PC-3 (cell line): ENCODE measurements at regions not wholly inside any gene's neighbourhood (a gene's known extent, or its start where the extent isn't known, plus 50 kb on each side); places are given as distances from the start of the nearest gene placed in this dataset.
A peak's percentile ranks its signal among the peaks of the same experiment; 100 is the strongest.

Experiments
- ATAC-seq: fragments of 200-7000 bp; cut with Tn5 transposase; 2 replicates; pipeline ENCODE4 v1.9.1; 2020; ENCODE audit warnings: mild to moderate bottlenecking, moderate library complexity
- BruUV-seq: library from RNA; stranded (reverse); fragments of 400-500 nt; replicated peaks from 2 replicates; lab custom pipeline; 2021; lab: Mats Ljungman, UMichigan
- CTCF ChIA-PET: fragments of 300-600 bp; sonication (Branson Sonifier 250); formaldehyde crosslinking; loops from one replicate; lab custom pipeline; 2022; ENCODE audit warnings: antibody characterized with exemption; lab: Charles Lee
- POLR2A ChIA-PET: fragments of 300-600 bp; sonication (Branson Sonifier 250); formaldehyde crosslinking; loops from one replicate; lab custom pipeline; 2022; ENCODE audit warnings: antibody characterized with exemption; ENCODE audit not compliant: unreplicated experiment; lab: Charles Lee
- DNase-seq: peaks from one replicate; pipeline ENCODE4 v3.0.0-alpha.2; 2015
- H2AFZ ChIP-seq: fragments of 300-600 bp; sonication (generic); 2 replicates; pipeline ENCODE4 v1.6.0; 2016; ENCODE audit warnings: antibody characterized with exemption, low read length
- H3F3A ChIP-seq: fragments of 300-600 bp; sonication (generic); one replicate; pipeline ENCODE4 v1.6.0; 2017; ENCODE audit warnings: antibody characterized with exemption, low read length, control low read depth, mild to moderate bottlenecking; ENCODE audit not compliant: unreplicated experiment
- H3K27ac ChIP-seq: fragments of 300-600 bp; sonication (generic); 2 replicates; pipeline ENCODE4 v1.5.1; 2016; ENCODE audit warnings: mild to moderate bottlenecking, low read length
- H3K27me3 ChIP-seq: fragments of 300-600 bp; sonication (generic); 2 replicates; pipeline ENCODE4 v1.6.1; 2016; ENCODE audit warnings: low read length, mixed read lengths
- H3K36me3 ChIP-seq: fragments of 300-600 bp; sonication (generic); 2 replicates; pipeline ENCODE4 v1.6.1; 2016; ENCODE audit warnings: low read depth, mixed run types, low read length, mixed read lengths
- H3K4me1 ChIP-seq: fragments of 300-600 bp; sonication (generic); 2 replicates; pipeline ENCODE4 v1.5.1; 2016; ENCODE audit warnings: low read length; ENCODE audit not compliant: insufficient read depth
- H3K4me2 ChIP-seq: fragments of 300-600 bp; sonication (generic); 2 replicates; pipeline ENCODE4 v1.6.0; 2016; ENCODE audit warnings: low read length
- H3K4me3 ChIP-seq: fragments of 300-600 bp; sonication (generic); 2 replicates; pipeline ENCODE4 v1.5.1; 2016; ENCODE audit warnings: mild to moderate bottlenecking, low read length, mixed read lengths
- H3K79me2 ChIP-seq: fragments of 300-600 bp; sonication (generic); 2 replicates; pipeline ENCODE4 v1.6.1; 2017; ENCODE audit warnings: low read length, mixed read lengths
- H3K9ac ChIP-seq: fragments of 300-600 bp; sonication (generic); 2 replicates; pipeline ENCODE4 v1.6.0; 2016; ENCODE audit warnings: mild to moderate bottlenecking, low read length
- H3K9me2 ChIP-seq: fragments of 300-600 bp; sonication (generic); replicated peaks from 2 replicates; pipeline ENCODE4 v1.6.1; 2016; ENCODE audit warnings: mixed run types, low read length, mixed read lengths
- H3K9me3 ChIP-seq: fragments of 300-600 bp; sonication (generic); 2 replicates; pipeline ENCODE4 v1.6.1; 2016; ENCODE audit warnings: low read length, mixed read lengths
- H4K20me1 ChIP-seq: fragments of 300-600 bp; sonication (generic); 2 replicates; pipeline ENCODE4 v1.6.1; 2016; ENCODE audit warnings: low read length, mixed read lengths
- CTCF ChIP-seq: fragments of 300-600 bp; sonication (generic); conservative IDR thresholded peaks from 2 replicates; pipeline ENCODE4 v1.5.1; 2017; ENCODE audit warnings: antibody characterized with exemption, low read depth, mild to moderate bottlenecking, low read length
- EZH2 ChIP-seq: fragments of 300-600 bp; sonication (generic); IDR thresholded peaks from one replicate; pipeline ENCODE4 v1.6.1; 2017; ENCODE audit warnings: antibody characterized with exemption, mild to moderate bottlenecking, low read length; ENCODE audit not compliant: unreplicated experiment
- EZH2phosphoT487 ChIP-seq: fragments of 300-600 bp; sonication (generic); IDR thresholded peaks from 2 replicates; pipeline ENCODE4 v1.6.1; 2018; ENCODE audit warnings: mild to moderate bottlenecking, antibody characterized with exemption, low read length, borderline replicate concordance
- intact Hi-C: fragments of 100-400 bp; cut with micrococcal nuclease; formaldehyde crosslinking; loops from 2 replicates; pipeline ENCODE4 v1.9.0; 2023

DNA sequence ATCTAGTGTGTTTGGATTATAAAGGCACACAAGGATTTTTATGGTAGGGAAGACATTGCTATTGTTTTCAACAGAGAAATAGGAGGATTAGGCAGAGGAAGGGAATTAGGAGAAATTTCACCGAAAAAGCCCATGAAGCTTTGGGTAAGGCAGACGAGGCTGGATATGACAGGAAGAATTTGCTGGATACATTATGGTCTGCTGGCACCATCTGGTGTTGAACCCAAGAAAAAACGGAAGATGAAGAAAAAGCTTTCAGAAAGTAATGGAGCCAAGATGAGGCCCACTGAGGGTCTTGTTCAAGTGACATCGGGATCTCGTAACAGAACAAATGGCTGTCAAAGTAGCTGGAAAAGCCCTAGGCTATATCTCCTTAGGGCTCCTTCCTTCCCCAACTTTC is 56.5 kb downstream of the OR2J2 start:
- DNase-seq, result no peak
- CTCF ChIA-PET, result no interaction called here

DNA sequence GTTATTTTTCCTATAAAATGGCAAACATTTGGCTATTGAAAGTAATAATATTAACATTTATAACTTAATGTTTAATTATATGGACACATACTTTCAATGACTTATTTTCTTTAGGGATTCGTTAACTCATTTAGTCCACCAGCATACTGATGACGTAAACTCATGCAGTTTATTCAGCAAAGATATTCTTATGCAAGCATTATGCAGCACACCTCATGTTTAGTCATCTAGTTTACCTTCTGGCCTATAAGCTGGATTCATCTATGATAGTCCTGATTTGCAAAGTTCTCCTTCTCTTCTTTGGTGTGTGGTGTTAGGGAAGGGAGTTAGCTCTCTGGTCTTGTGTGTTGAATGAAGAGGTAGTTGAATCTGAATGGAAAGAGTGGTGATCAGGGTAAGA is 60.0 kb downstream of the OR2J2 start:
- DNase-seq (peak; percentile 48), ATAC-seq (no peak)
- intact Hi-C loops, result no loop called here
- POLR2A ChIA-PET, result interaction anchor here (0.7 kb wide), 1 partner anchor 142 kb away, joined by 5 read pairs; no protein-coding TSS in a partner anchor
- no peak overlapping the region for H2AFZ ChIP-seq
- H3K9me3 ChIP-seq, result no peaks in the 10 kb centered on the region
- H3K27ac ChIP-seq, result no peak overlapping the region
- H3K79me2 ChIP-seq, result no peaks in the 10 kb centered on the region
- no peak overlapping the region for H3K4me3 ChIP-seq
- H3F3A ChIP-seq, result no peaks in the 10 kb centered on the region
- no peak overlapping the region for H3K9ac ChIP-seq
- no peak overlapping the region for H3K4me2 ChIP-seq
- BruUV-seq, result no TSS peak
- no peaks in the 10 kb centered on the region for H3K9me2 ChIP-seq
- no peak for TF ChIP-seq EZH2phosphoT487
- no peak for TF ChIP-seq CTCF
- TF ChIP-seq EZH2, result no peak
- CTCF ChIA-PET, result no interaction called here
- no peaks in the 10 kb centered on the region for H3K4me1 ChIP-seq
- H4K20me1 ChIP-seq, result no peaks in the 10 kb centered on the region
- no peaks in the 10 kb centered on the region for H3K36me3 ChIP-seq
- peaks cover 28% of the 10 kb centered on the region for H3K27me3 ChIP-seq

More for the DNA sequence above, 56.5 kb downstream of the OR2J2 start:
- H3K27ac ChIP-seq, result no peak overlapping the region
- H3K9ac ChIP-seq, result no peak overlapping the region
- no peak overlapping the region for H2AFZ ChIP-seq
- H3K4me1 ChIP-seq, result no peaks in the 10 kb centered on the region
- POLR2A ChIA-PET, result no interaction called here
- BruUV-seq, result no TSS peak
- H3K9me3 ChIP-seq, result no peaks in the 10 kb centered on the region
- intact Hi-C loops, result no loop called here
- H3K36me3 ChIP-seq, result no peaks in the 10 kb centered on the region
- H3K4me2 ChIP-seq, result no peak overlapping the region
- no peaks in the 10 kb centered on the region for H3F3A ChIP-seq
- H3K4me3 ChIP-seq, result no peak overlapping the region
- peaks cover 39% of the 10 kb centered on the region for H3K27me3 ChIP-seq
- no peaks in the 10 kb centered on the region for H3K9me2 ChIP-seq
- no peaks in the 10 kb centered on the region for H3K79me2 ChIP-seq
- TF ChIP-seq CTCF (no peak), EZH2 (no peak), EZH2phosphoT487 (no peak)
- no peaks in the 10 kb centered on the region for H4K20me1 ChIP-seq
- no peak for ATAC-seq

GRCh38 chr6:29232725-29233124 is 62.0 kb downstream of the OR2J2 start:
- intact Hi-C loops, result no loop called here
- Histone ChIP-seq H3K9me2 (no peaks in the 10 kb centered on the region), H3K4me1 (no peaks in the 10 kb centered on the region), H3K9ac (no peak overlapping the region), H3K9me3 (no peaks in the 10 kb centered on the region), H3K36me3 (no peaks in the 10 kb centered on the region), H2AFZ (no peak overlapping the region), H3K4me3 (no peak overlapping the region), H3K27ac (no peak overlapping the region), H4K20me1 (no peaks in the 10 kb centered on the region), H3F3A (no peaks in the 10 kb centered on the region), H3K4me2 (no peak overlapping the region), H3K79me2 (no peaks in the 10 kb centered on the region), H3K27me3 (peaks cover 22% of the 10 kb centered on the region)
- BruUV-seq, result no TSS peak
- TF ChIP-seq EZH2phosphoT487 (no peak), EZH2 (no peak), CTCF (no peak)
- ChIA-PET CTCF (no interaction called here), POLR2A (no interaction called here)
- ATAC-seq (no peak), DNase-seq (no peak)
